ENCODE measurements at regions not wholly inside any gene's neighbourhood (a gene's known extent, or its start where the extent isn't known, plus 50 kb on each side); places are given as distances from the start of the nearest gene placed in this dataset.

DNA sequence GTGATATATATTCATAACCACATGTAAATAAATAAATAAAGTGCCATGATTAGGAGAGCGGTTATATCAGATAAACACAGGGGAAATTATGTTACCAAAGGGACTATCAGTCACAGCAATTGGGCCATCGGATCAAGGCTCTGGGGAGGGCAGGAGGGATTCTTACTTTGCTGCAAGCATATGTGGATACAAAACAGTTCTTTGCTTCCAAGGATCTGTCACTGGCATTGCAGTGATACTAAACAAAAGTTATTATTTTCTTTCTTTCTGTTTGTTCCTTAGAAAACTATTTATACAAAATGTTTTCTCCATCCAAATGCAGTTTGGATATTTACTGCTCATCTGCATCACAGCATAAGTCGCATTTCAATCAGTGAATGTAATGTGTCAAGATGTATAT lies 188.4 kb upstream of the MGMT start:
- Histone ChIP-seq H3F3A (ENCODE audit: low read depth) (no peaks in the 10 kb centered on the region), H3K9ac (no peak overlapping the region), H3K4me3 (no peak overlapping the region), H3K27me3 (no peaks in the 10 kb centered on the region), H3K27ac (no peak overlapping the region), H3K9me3 (ENCODE audit: low read depth) (peaks cover 3% of the 10 kb centered on the region), H3K36me3 (no peaks in the 10 kb centered on the region), H2AFZ (replicated peaks) (no peak overlapping the region), H3K79me2 (ENCODE audit: low read depth) (no peaks in the 10 kb centered on the region), H4K20me1 (ENCODE audit: low read depth) (no peaks in the 10 kb centered on the region), H3K4me2 (no peak overlapping the region), H3K4me1 (no peaks in the 10 kb centered on the region)
- H3K27ac Mint-ChIP-seq = no peak overlapping the region
- H3K27me3 Mint-ChIP-seq (ENCODE audit: insufficient read depth, low read depth) = no peaks in the 10 kb centered on the region
- TF ChIP-seq, protein P1, sequence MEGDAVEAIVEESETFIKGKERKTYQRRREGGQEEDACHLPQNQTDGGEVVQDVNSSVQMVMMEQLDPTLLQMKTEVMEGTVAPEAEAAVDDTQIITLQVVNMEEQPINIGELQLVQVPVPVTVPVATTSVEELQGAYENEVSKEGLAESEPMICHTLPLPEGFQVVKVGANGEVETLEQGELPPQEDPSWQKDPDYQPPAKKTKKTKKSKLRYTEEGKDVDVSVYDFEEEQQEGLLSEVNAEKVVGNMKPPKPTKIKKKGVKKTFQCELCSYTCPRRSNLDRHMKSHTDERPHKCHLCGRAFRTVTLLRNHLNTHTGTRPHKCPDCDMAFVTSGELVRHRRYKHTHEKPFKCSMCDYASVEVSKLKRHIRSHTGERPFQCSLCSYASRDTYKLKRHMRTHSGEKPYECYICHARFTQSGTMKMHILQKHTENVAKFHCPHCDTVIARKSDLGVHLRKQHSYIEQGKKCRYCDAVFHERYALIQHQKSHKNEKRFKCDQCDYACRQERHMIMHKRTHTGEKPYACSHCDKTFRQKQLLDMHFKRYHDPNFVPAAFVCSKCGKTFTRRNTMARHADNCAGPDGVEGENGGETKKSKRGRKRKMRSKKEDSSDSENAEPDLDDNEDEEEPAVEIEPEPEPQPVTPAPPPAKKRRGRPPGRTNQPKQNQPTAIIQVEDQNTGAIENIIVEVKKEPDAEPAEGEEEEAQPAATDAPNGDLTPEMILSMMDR (IDR thresholded peaks at IDR 0.05) = no peak
- no peak for DNase-seq (ENCODE audit: low spot score)
- no peaks in the 10 kb centered on the region for H3K4me1 Mint-ChIP-seq
- no peaks in the 10 kb centered on the region for H3K9me3 Mint-ChIP-seq
- H3K36me3 Mint-ChIP-seq = no peaks in the 10 kb centered on the region
- H3K4me3 Mint-ChIP-seq = no peak overlapping the region

DNA sequence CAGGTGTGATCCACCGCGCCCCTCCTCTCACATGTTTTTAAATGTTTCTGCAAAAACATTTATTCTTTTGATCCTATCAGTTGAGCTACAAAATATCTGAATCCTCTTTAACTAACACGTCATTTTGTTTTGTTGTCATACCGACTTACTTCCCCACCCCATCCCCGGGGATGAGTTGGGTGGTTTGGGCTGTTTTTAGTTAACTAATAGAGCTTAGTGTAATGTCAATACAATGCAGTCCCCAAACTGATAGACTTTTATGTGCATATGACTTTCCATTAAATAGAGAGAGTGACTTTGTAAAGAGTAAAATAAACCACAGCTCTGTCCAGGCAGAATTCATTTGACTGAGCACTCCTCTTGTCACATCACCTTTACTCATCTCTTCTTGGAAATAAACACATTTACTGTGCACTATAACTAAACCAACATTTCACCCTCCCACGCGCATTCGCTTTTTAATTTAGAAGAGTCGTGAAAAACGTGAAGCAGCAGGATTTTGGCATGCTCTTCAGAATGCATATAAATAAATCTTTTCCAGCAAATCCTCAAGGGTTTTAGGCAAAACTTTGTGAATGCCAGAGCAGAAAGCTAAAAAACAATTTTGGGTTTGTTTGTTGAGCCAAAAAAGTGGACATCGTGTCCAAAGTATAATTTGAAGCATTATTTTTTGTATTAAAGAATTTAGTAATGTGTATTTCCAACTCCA lies 187.4 kb upstream of the MGMT start:
- TF ChIP-seq EZH2 (IDR thresholded peaks at IDR 0.05) (no peak), EZH2phosphoT487 (IDR thresholded peaks at IDR 0.05) (no peak)
- TF ChIP-seq, protein P1 (IDR thresholded peaks at IDR 0.05) = no peak
- Histone ChIP-seq H2AFZ (replicated peaks) (no peak overlapping the region), H4K20me1 (ENCODE audit: low read depth) (no peaks in the 10 kb centered on the region), H3K4me2 (no peak overlapping the region), H3F3A (ENCODE audit: low read depth) (no peaks in the 10 kb centered on the region), H3K79me2 (ENCODE audit: low read depth) (no peaks in the 10 kb centered on the region), H3K27ac (no peak overlapping the region), H3K4me1 (no peaks in the 10 kb centered on the region), H3K27me3 (no peaks in the 10 kb centered on the region), H3K36me3 (no peaks in the 10 kb centered on the region), H3K4me3 (no peak overlapping the region), H3K9ac (no peak overlapping the region), H3K9me3 (ENCODE audit: low read depth) (peaks cover 3% of the 10 kb centered on the region)
- H3K4me3 Mint-ChIP-seq = no peak overlapping the region
- no peaks in the 10 kb centered on the region for H3K27me3 Mint-ChIP-seq (ENCODE audit: insufficient read depth, low read depth)
- no peak for DNase-seq (ENCODE audit: low spot score)
- H3K4me1 Mint-ChIP-seq = no peaks in the 10 kb centered on the region
- H3K27ac Mint-ChIP-seq = no peak overlapping the region
- H3K9me3 Mint-ChIP-seq = no peaks in the 10 kb centered on the region
- no peaks in the 10 kb centered on the region for H3K36me3 Mint-ChIP-seq

DNA sequence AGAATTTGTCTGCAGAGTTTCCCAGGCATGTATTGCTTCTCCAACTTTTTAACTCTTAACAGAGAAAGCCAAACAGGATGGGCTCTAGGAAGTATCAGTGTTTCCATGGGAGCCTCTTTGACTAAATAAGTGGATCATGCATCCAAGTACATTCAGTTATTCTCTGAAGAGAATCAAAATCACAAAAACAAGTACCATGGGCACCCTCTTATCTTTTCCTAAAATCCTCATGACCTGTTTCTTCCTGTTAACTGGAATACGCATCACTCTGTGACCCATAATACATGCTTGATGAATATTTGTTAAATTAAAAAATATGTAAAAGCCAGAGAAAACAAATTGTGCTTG lies 186.9 kb upstream of the MGMT start:
- Mint-ChIP-seq H3K9me3 (no peaks in the 10 kb centered on the region), H3K27ac (no peak overlapping the region), H3K27me3 (ENCODE audit: insufficient read depth, low read depth) (no peaks in the 10 kb centered on the region), H3K4me1 (no peaks in the 10 kb centered on the region), H3K4me3 (no peak overlapping the region), H3K36me3 (no peaks in the 10 kb centered on the region)
- H3K79me2 ChIP-seq (ENCODE audit: low read depth) = no peaks in the 10 kb centered on the region
- H3K9ac ChIP-seq = no peak overlapping the region
- TF ChIP-seq EZH2 (IDR thresholded peaks at IDR 0.05) = no peak
- no peak for TF ChIP-seq EZH2phosphoT487 (IDR thresholded peaks at IDR 0.05)
- TF ChIP-seq, protein P1 (IDR thresholded peaks at IDR 0.05) = no peak
- no peak overlapping the region for H3K4me3 ChIP-seq
- no peaks in the 10 kb centered on the region for H3K27me3 ChIP-seq
- no peaks in the 10 kb centered on the region for H3K36me3 ChIP-seq
- no peaks in the 10 kb centered on the region for H3K4me1 ChIP-seq
- no peak overlapping the region for H2AFZ ChIP-seq (replicated peaks)
- no peak for DNase-seq (ENCODE audit: low spot score)
- H3K4me2 ChIP-seq = no peak overlapping the region
- H3K9me3 ChIP-seq (ENCODE audit: low read depth) = peaks cover 3% of the 10 kb centered on the region
- H3K27ac ChIP-seq = no peak overlapping the region
- no peaks in the 10 kb centered on the region for H3F3A ChIP-seq (ENCODE audit: low read depth)
- H4K20me1 ChIP-seq (ENCODE audit: low read depth) = no peaks in the 10 kb centered on the region
